ENCODE measurements at regions not wholly inside any gene's neighbourhood (a gene's known extent, or its start where the extent isn't known, plus 50 kb on each side); places are given as distances from the start of the nearest gene placed in this dataset.

DNA sequence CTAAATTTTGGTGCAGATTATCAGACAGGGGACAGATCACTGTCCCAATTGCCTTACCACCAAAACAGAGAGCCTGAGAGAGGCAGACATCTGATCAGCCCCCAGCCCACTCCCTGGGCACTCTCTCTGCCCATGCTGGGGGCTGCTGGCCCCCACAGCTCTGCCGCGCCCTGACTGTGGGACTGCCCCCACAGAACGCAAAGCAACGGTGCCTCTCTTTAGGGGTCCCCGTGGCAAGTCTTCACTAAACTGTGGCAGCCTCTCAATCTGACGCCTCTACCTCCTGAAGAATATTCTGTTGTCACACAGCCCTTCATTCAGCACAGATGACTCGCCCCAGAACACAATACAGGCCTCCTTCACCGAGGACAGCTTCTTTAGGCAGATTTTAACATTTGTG, 197.4 kb downstream of the ERCC6L2 start:
- TF ChIP-seq, protein P1, sequence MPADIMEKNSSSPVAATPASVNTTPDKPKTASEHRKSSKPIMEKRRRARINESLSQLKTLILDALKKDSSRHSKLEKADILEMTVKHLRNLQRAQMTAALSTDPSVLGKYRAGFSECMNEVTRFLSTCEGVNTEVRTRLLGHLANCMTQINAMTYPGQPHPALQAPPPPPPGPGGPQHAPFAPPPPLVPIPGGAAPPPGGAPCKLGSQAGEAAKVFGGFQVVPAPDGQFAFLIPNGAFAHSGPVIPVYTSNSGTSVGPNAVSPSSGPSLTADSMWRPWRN (IDR thresholded peaks at IDR 0.05; ENCODE audit: low read depth): no peak
- Histone ChIP-seq H3K9me3 (replicated peaks; ENCODE audit: control insufficient read depth, insufficient read depth, low read depth, low read length) (no peaks in the 10 kb centered on the region), H3K4me1 (replicated peaks in 1 of 2; ENCODE audit: control insufficient read depth in 2 of 2, insufficient read depth in 2 of 2, low read length in 2 of 2) (no peaks in the 10 kb centered on the region), H4K20me1 (replicated peaks; ENCODE audit: control insufficient read depth, insufficient read depth, low read length) (no peaks in the 10 kb centered on the region), H2AFZ (ENCODE audit: low read depth, low read length) (no peak overlapping the region), H3K36me3 (ENCODE audit: control insufficient read depth, insufficient read depth, low read length) (no peaks in the 10 kb centered on the region), H3K79me2 (ENCODE audit: control insufficient read depth, insufficient read depth, low read length) (no peaks in the 10 kb centered on the region), H3K9me1 (ENCODE audit: control insufficient read depth, insufficient read depth, low read length) (no peaks in the 10 kb centered on the region), H3K4me2 (ENCODE audit: insufficient read depth, low read length) (no peak overlapping the region), H3K9ac (ENCODE audit: insufficient read depth in 1 of 2, low read depth in 2 of 2, low read length in 2 of 2) (no peak overlapping the region), H3K27ac (ENCODE audit: extremely low read depth, low read depth, low read length) (no peak overlapping the region), H3K4me3 (no peak overlapping the region), H3K27me3 (ENCODE audit: control insufficient read depth in 2 of 2, insufficient read depth in 2 of 2, low read length in 2 of 2) (peaks cover 24 to 53% of the 10 kb centered on the region in 2 experiments)
- BruUV-seq (replicated peaks): no TSS peak
- POLR2A ChIA-PET: interaction anchor here (0.6 kb wide), 1 partner anchor 522 kb away, joined by 3 read pairs; no protein-coding TSS in a partner anchor
- ATAC-seq: no peak
- CTCF ChIA-PET (ENCODE audit: low intra/inter-chr PET ratio): no interaction called here
- DNase-seq (ENCODE audit: extremely low read depth in 1 of 4, low spot score in 3 of 4): no peak
- intact Hi-C loops (cut with micrococcal nuclease) (no loop called here), in situ Hi-C loops (cut with MboI) (no loop called here)
- FAIRE-seq: no peak
- WGBS (ENCODE audit: insufficient coverage, low coverage, missing lambda C conversion rate): 0% methylated on average over 8 of the region's 8 CpGs

DNA sequence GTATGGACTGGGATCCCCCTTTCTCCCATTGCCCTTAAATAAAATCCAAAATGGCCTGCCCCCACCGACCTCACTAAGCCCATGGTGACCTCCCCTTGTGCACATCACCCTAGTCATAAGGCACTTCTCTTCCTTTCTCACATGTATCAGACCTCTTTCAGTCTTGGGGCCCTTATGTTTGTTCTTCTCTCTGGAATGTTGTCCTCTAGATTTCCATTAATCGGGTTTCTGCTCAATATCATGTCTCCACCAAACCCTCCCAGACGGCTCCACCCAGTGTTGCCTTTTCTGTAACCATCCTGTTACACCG, 196.3 kb downstream of the ERCC6L2 start:
- FAIRE-seq (no peak), DNase-seq (ENCODE audit: extremely low read depth in 1 of 4, low spot score in 3 of 4) (no peak), ATAC-seq (no peak)
- Histone ChIP-seq H3K9me3 (replicated peaks; ENCODE audit: control insufficient read depth, insufficient read depth, low read depth, low read length) (no peaks in the 10 kb centered on the region), H3K4me3 (no peak overlapping the region), H3K9me1 (ENCODE audit: control insufficient read depth, insufficient read depth, low read length) (no peaks in the 10 kb centered on the region), H3K4me1 (replicated peaks in 1 of 2; ENCODE audit: control insufficient read depth in 2 of 2, insufficient read depth in 2 of 2, low read length in 2 of 2) (no peaks in the 10 kb centered on the region), H3K9ac (ENCODE audit: insufficient read depth in 1 of 2, low read depth in 2 of 2, low read length in 2 of 2) (no peak overlapping the region), H4K20me1 (replicated peaks; ENCODE audit: control insufficient read depth, insufficient read depth, low read length) (no peaks in the 10 kb centered on the region), H3K27me3 (ENCODE audit: control insufficient read depth in 2 of 2, insufficient read depth in 2 of 2, low read length in 2 of 2) (peaks cover 24 to 57% of the 10 kb centered on the region in 2 experiments), H3K4me2 (ENCODE audit: insufficient read depth, low read length) (no peak overlapping the region), H3K79me2 (ENCODE audit: control insufficient read depth, insufficient read depth, low read length) (no peaks in the 10 kb centered on the region), H3K27ac (ENCODE audit: extremely low read depth, low read depth, low read length) (no peak overlapping the region), H3K36me3 (ENCODE audit: control insufficient read depth, insufficient read depth, low read length) (no peaks in the 10 kb centered on the region), H2AFZ (ENCODE audit: low read depth, low read length) (no peak overlapping the region)
- 0% methylated on average over 4 of the region's 4 CpGs for WGBS (ENCODE audit: insufficient coverage, low coverage, missing lambda C conversion rate)
- BruUV-seq (replicated peaks): no TSS peak
- ChIA-PET POLR2A (no interaction called here), CTCF (ENCODE audit: low intra/inter-chr PET ratio) (no interaction called here)
- in situ Hi-C loops (cut with MboI) (no loop called here), intact Hi-C loops (cut with micrococcal nuclease) (no loop called here)
- no peak for TF ChIP-seq SMARCB1 (IDR thresholded peaks at IDR 0.05; ENCODE audit: insufficient read length, low read depth)
- TF ChIP-seq, protein P2, sequence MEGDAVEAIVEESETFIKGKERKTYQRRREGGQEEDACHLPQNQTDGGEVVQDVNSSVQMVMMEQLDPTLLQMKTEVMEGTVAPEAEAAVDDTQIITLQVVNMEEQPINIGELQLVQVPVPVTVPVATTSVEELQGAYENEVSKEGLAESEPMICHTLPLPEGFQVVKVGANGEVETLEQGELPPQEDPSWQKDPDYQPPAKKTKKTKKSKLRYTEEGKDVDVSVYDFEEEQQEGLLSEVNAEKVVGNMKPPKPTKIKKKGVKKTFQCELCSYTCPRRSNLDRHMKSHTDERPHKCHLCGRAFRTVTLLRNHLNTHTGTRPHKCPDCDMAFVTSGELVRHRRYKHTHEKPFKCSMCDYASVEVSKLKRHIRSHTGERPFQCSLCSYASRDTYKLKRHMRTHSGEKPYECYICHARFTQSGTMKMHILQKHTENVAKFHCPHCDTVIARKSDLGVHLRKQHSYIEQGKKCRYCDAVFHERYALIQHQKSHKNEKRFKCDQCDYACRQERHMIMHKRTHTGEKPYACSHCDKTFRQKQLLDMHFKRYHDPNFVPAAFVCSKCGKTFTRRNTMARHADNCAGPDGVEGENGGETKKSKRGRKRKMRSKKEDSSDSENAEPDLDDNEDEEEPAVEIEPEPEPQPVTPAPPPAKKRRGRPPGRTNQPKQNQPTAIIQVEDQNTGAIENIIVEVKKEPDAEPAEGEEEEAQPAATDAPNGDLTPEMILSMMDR (IDR thresholded peaks at IDR 0.05 in 2 of 3, conservative IDR thresholded peaks at IDR 0.05 in 1 of 3; ENCODE audit: insufficient read depth in 2 of 3, low read depth in 1 of 3, low read length in 3 of 3): 0 out of 6 replicates have a peak, but pooled peaks of 1 of the 3 experiments have one; percentile 22
